Endodermal cell (in vitro differentiated cells): ENCODE measurements at regions not wholly inside any gene's neighbourhood (a gene's known extent, or its start where the extent isn't known, plus 50 kb on each side); places are given as distances from the start of the nearest gene placed in this dataset.
"Not testable (repeated sequence)": the region's sequence is repeated elsewhere in the genome, so short reads cannot be mapped to it uniquely, and the experiment has no call there.

Source experiments
- DNase-seq: peaks from one replicate; pipeline ENCODE4 v3.0.0-alpha.2; 2017
- H3K27ac ChIP-seq: 2 replicates; pipeline ENCODE4 v1.5.1; 2013; ENCODE audit warnings: mild to moderate bottlenecking, low read depth, low read length, moderate library complexity
- H3K27me3 ChIP-seq: 2 replicates; pipeline ENCODE4 v1.6.1; 2013; ENCODE audit warnings: mild to moderate bottlenecking, low read length, moderate library complexity; ENCODE audit not compliant: insufficient read depth, control insufficient read depth, poor library complexity, severe bottlenecking
- H3K36me3 ChIP-seq: 2 replicates; pipeline ENCODE4 v1.7.0; 2013; ENCODE audit warnings: mild to moderate bottlenecking, low read length, moderate library complexity; ENCODE audit not compliant: control insufficient read depth, insufficient read depth
- H3K4me1 ChIP-seq: one replicate; pipeline ENCODE4 v1.7.0; 2013; ENCODE audit warnings: low read length; ENCODE audit not compliant: control insufficient read depth, insufficient read depth
- H3K4me3 ChIP-seq: 2 replicates; pipeline ENCODE4 v1.5.1; 2013; ENCODE audit warnings: mild to moderate bottlenecking, low read length, moderate library complexity
- H3K9ac ChIP-seq: 2 replicates; pipeline ENCODE4 v1.6.1; 2013; ENCODE audit warnings: mild to moderate bottlenecking, low read length, moderate library complexity; ENCODE audit not compliant: poor library complexity, severe bottlenecking; ENCODE audit errors: extremely low read depth
- H3K9me3 ChIP-seq: 2 replicates; pipeline ENCODE4 v1.6.1; 2013; ENCODE audit warnings: mild to moderate bottlenecking, low read length, moderate library complexity; ENCODE audit not compliant: control insufficient read depth
- H3K27ac Mint-ChIP-seq: 2 replicates; pipeline ENCODE4 v1.8.0; 2020; ENCODE audit warnings: mixed read lengths
- H3K27me3 Mint-ChIP-seq: 2 replicates; pipeline ENCODE4 v1.8.0; 2021; ENCODE audit warnings: mild to moderate bottlenecking, mixed read lengths; ENCODE audit not compliant: insufficient read depth
- H3K36me3 Mint-ChIP-seq: 2 replicates; pipeline ENCODE4 v1.8.0; 2020; ENCODE audit warnings: low read depth, mixed read lengths
- H3K4me1 Mint-ChIP-seq: 2 replicates; pipeline ENCODE4 v1.8.0; 2020; ENCODE audit warnings: mixed read lengths
- H3K4me3 Mint-ChIP-seq: 2 replicates; pipeline ENCODE4 v1.8.0; 2020; ENCODE audit warnings: mild to moderate bottlenecking, moderate library complexity, mixed read lengths
- H3K9me3 Mint-ChIP-seq: 2 replicates; pipeline ENCODE4 v1.8.0; 2020; ENCODE audit warnings: mild to moderate bottlenecking, mixed read lengths
- WGBS, 2 experiments: methylation state at CpG; one replicate each; pipeline versions ENCODE4 v1.1.5 to v1.1.7; 2013; ENCODE audit warnings: missing lambda C conversion rate in 2 of 2, mixed read lengths in 1 of 2; ENCODE audit not compliant: insufficient coverage in 1 of 2, insufficient read length in 1 of 2; 5-methylcytosine and 5-hydroxymethylcytosine counted together
- TF ChIP-seq, protein P1 (sequence below): fragments of 200-600 bp; sonication (generic); conservative IDR thresholded peaks from 2 replicates; pipeline ENCODE4 v1.5.0; 2021; ENCODE audit warnings: antibody characterized with exemption, mild to moderate bottlenecking

DNA sequence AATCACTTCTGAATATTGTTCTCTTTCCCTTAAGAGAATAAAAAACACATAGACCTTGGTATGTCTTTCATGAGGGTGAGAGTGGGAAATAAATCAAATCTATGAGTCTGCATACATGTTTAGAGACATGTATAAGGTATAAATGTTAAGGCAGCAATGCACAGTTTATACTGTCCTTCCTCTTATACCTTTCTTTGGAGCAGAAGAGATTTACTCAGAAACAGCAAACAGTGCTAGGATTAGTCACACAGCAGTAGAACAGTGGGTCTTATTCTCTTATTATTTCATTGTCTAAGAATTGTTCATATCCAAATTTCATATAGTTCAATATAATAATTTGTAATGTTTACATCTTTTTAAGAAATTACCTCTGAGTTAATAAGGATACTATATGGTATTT is 126.7 kb upstream of the TMEM196 start:
- no peak overlapping the region for H3K27ac Mint-ChIP-seq
- no peak overlapping the region for H3K4me3 Mint-ChIP-seq
- no peaks in the 10 kb centered on the region for H3K27me3 Mint-ChIP-seq
- no peaks in the 10 kb centered on the region for H3K27me3 ChIP-seq
- H3K9me3 ChIP-seq, result no peaks in the 10 kb centered on the region
- H3K4me1 Mint-ChIP-seq, result no peaks in the 10 kb centered on the region
- TF ChIP-seq, protein P1, sequence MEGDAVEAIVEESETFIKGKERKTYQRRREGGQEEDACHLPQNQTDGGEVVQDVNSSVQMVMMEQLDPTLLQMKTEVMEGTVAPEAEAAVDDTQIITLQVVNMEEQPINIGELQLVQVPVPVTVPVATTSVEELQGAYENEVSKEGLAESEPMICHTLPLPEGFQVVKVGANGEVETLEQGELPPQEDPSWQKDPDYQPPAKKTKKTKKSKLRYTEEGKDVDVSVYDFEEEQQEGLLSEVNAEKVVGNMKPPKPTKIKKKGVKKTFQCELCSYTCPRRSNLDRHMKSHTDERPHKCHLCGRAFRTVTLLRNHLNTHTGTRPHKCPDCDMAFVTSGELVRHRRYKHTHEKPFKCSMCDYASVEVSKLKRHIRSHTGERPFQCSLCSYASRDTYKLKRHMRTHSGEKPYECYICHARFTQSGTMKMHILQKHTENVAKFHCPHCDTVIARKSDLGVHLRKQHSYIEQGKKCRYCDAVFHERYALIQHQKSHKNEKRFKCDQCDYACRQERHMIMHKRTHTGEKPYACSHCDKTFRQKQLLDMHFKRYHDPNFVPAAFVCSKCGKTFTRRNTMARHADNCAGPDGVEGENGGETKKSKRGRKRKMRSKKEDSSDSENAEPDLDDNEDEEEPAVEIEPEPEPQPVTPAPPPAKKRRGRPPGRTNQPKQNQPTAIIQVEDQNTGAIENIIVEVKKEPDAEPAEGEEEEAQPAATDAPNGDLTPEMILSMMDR, result no peak
- H3K9me3 Mint-ChIP-seq, result peaks cover 62% of the 10 kb centered on the region
- no peak overlapping the region for H3K27ac ChIP-seq
- H3K36me3 ChIP-seq, result no peaks in the 10 kb centered on the region
- DNase-seq, result no peak
- no peaks in the 10 kb centered on the region for H3K36me3 Mint-ChIP-seq
- no peaks in the 10 kb centered on the region for H3K4me1 ChIP-seq
- no peak overlapping the region for H3K4me3 ChIP-seq
- H3K9ac ChIP-seq, result no peak overlapping the region

GRCh38 chr7:19899529-19899928 is 126.1 kb upstream of the TMEM196 start:
- Histone ChIP-seq H3K9ac (no peak overlapping the region), H3K4me3 (no peak overlapping the region), H3K27ac (no peak overlapping the region), H3K4me1 (no peaks in the 10 kb centered on the region), H3K27me3 (no peaks in the 10 kb centered on the region), H3K9me3 (no peaks in the 10 kb centered on the region), H3K36me3 (no peaks in the 10 kb centered on the region)
- Mint-ChIP-seq H3K4me1 (no peaks in the 10 kb centered on the region), H3K27ac (no peak overlapping the region), H3K36me3 (no peaks in the 10 kb centered on the region), H3K4me3 (no peak overlapping the region), H3K9me3 (peaks cover 62% of the 10 kb centered on the region), H3K27me3 (no peaks in the 10 kb centered on the region)
- DNase-seq, result no peak
- 92% methylated on average over 3 of the region's 3 CpGs; no CpG with 5 or more reads in 1 of the 2 experiments for WGBS, 2 experiments
- TF ChIP-seq, protein P1, result no peak

GRCh38 chr7:19882893-19883292 is 109.5 kb upstream of the TMEM196 start:
- not testable (repeated sequence) for H3K4me1 Mint-ChIP-seq, H3K36me3 ChIP-seq, H3K27ac Mint-ChIP-seq, H3K27me3 ChIP-seq, H3K36me3 Mint-ChIP-seq, H3K4me1 ChIP-seq, H3K27me3 Mint-ChIP-seq, H3K27ac ChIP-seq, DNase-seq, H3K9me3 ChIP-seq, H3K4me3 Mint-ChIP-seq, H3K4me3 ChIP-seq, H3K9ac ChIP-seq
- WGBS, 2 experiments, result 93 to 96% methylated on average over 9 to 11 of the region's 11 CpGs
- H3K9me3 Mint-ChIP-seq, result peaks cover 77% of the 10 kb centered on the region

DNA sequence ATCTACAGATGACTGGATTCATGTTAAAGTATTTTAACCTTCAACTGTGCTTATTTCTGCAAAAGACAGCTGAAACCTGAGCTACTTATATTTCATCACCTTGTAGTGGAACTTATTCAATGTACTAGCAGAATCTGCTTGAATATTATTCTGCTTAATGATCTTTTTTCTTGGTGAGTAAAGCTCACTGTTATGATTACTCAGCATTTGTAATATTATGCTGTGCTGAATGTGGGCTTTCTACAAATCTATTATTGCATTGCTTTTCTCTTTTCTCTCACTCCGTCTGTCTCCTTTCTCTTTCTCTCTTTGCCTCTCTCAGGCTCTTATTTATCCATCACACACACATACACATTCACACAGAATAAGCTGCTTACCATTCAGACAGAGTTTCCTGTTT is 98.7 kb upstream of the TMEM196 start:
- no peaks in the 10 kb centered on the region for H3K4me1 Mint-ChIP-seq
- Histone ChIP-seq H3K9ac (no peak overlapping the region), H3K27ac (no peak overlapping the region), H3K36me3 (no peaks in the 10 kb centered on the region), H3K4me1 (no peaks in the 10 kb centered on the region), H3K9me3 (no peaks in the 10 kb centered on the region), H3K4me3 (no peak overlapping the region), H3K27me3 (no peaks in the 10 kb centered on the region)
- H3K27me3 Mint-ChIP-seq, result no peaks in the 10 kb centered on the region
- DNase-seq, result no peak
- no peak overlapping the region for H3K27ac Mint-ChIP-seq
- WGBS, 2 experiments, result 80 to 93% methylated on average over 1 of the region's 1 CpG
- no peak overlapping the region for H3K4me3 Mint-ChIP-seq
- TF ChIP-seq, protein P1, result no peak
- H3K36me3 Mint-ChIP-seq, result no peaks in the 10 kb centered on the region
- H3K9me3 Mint-ChIP-seq, result peaks cover 7% of the 10 kb centered on the region
